Smooth muscle cell of the brain vasculature (primary cell): ENCODE measurements at regions not wholly inside any gene's neighbourhood (a gene's known extent, or its start where the extent isn't known, plus 50 kb on each side); places are given as distances from the start of the nearest gene placed in this dataset.
"Not testable (repeated sequence)": the region's sequence is repeated elsewhere in the genome, so short reads cannot be mapped to it uniquely, and the experiment has no call there.

ENCODE experiments used
- DNase-seq: peaks from one replicate; pipeline ENCODE4 v3.0.0-alpha.2; 2012; ENCODE audit warnings: low read depth, low spot score

DNA sequence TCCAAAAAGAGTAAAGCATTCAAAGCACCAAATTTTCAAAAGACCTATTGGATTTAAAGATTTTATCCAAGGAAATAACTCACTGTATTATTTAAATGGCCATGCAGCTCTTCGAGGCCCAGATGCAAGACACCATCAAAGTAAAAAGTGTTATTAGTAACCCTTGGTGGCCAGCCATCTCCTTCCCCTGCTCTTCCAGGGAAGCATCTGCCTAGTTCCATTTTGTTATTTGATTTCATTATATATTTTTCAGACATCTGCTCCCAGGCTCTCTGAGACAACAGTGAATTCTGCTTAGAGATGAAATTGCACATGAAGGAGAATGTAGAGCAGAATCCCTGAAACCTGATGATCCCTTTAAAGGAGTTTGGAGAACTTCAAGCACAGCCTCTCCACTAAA is 252.3 kb upstream of the TBX18 start:
- DNase-seq: no peak

DNA sequence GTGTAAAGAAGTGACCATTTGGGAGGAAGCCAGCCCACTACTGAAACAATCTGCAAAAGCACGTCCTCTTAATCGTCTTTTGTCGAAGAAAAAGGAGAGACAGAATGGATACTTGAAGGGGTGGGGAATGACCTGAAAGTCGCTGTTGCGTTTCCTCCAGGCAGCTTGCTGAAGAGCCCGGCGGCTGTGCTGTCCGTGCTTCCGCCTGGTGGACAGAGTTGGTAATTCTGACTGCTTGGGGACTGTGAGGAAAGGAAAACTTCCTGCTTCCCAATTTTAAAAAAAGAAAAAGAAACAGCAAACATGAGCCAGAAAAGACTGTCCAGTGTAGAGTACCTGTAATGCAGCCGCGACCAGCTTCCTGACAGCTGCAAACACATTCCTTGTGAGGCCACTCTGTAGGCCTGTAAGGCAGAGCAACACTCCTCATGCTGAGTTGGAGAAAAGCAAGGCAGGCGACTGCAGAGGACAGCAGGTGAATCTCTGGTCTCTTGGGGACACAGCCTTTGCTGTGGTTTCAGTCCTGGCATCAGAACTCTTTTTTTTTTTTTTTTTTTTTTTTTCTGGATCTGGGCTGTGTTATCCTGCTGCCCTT is 251.1 kb upstream of the TBX18 start:
- DNase-seq: peak; percentile 72

DNA sequence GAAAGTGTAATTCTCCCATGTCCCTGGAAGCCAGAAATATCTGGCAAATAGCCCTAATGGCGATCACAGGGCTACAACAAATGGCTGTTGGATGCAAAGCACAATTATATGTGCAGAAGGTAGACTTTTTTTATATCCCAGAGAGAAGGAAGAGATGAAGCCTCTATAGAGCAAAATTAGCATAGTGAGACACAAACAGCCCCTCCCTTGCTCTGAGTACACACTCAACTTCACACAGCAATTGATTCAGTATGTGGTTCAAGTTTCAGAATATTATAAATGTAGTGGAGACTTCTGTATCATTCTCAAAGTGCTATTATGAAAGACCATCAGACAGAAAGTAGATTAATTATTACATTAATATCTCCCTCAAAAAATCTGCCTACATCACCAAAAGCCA is 246.5 kb upstream of the TBX18 start:
- no peak for DNase-seq

DNA sequence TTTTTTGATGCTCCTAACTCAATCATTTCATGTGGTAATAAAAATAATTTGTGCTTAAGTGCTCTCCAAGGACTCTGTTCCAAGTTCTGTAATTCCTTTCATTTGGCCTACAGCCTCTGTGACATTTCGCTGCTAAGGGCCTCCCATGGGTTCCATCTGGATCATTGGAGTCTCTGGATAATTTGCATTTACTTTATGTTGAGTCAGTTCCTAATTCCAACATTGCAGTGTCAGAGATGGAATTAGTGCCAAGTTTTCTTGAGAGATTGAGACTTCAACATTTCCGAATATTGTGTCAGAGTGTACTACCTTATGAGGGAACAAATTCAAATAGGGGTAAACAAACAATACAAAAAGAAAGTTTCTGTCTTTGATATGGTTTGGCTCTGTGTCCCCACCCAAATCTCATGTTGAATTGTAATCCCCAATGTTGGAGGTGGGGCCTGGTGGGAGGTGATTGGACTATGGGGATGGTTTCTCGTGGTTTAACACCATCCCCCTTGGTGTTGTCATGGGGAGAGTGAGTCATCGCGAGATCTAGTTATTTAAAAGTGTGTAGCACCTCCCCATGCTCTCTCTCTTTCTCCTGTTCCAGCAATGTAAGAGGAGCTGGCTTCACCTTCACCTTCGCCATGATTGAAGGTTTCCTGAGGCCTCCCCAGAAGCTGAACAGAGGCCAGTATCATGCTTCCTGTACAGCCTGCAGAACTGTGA is 244.1 kb upstream of the TBX18 start:
- no peak for DNase-seq

GRCh38 chr6:85006362-85006761 is 242.0 kb upstream of the TBX18 start:
- DNase-seq: peak; percentile 67

DNA sequence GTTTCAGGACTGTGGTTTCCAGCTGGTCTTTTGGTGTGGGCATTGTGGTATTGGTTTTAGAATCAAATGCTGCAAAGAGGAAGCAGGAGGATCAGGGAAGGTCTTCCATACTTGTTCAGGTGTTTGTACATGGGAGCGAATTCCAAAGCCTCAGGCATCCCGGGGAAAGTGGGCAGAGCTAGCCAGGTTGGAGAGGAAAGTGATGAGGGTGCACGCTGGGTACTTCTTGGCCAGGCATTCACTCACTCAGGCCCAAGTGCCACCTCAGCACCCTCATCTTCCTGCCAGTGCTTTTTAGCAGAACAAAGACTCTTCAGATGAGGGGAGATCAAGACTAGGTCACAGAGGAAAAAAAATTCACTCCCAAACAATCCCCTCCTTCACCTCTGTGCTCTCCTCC is 241.1 kb upstream of the TBX18 start:
- no peak for DNase-seq

DNA sequence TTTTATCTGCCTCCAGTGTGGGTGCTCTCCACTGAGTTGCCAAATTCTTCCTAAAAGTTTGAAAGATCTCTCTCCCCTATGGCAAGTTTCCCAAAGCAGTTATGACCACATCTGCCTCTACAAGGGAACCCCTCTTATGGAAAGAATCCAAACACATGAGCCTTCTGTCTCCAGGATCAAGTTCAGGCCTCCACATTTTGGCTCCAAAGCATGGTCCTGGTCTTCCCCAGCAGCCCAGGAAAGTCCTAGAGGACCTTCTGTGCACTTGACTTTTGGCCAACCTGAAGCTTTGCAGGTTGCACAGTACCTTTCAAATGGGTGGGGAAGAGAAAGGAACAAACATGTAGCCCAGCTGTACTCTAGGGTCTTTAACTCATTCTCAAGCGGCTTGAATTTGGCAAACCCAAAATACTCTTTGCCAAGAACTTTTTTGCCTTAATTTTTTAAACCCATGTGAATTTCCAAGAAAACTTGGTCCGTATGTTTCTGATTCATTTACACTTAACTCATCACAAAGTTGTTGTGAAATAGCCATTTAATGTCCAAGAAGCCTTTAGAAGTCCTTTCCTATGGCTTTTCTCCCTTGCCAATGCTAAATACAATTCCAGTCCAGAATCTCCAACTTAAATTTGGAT is 240.1 kb upstream of the TBX18 start:
- no peak for DNase-seq

- no peak for DNase-seq
These were observed 238.4 kb upstream of the TBX18 start for GRCh38 chr6:85002847-85003246.

- no peak for DNase-seq
These were observed 235.6 kb upstream of the TBX18 start for GRCh38 chr6:85000001-85000400.

GRCh38 chr6:84998223-84998622 is 233.8 kb upstream of the TBX18 start:
- DNase-seq: no peak

- not testable (repeated sequence) for DNase-seq
These were observed 224.4 kb upstream of the TBX18 start for GRCh38 chr6:84988766-84989165.

- DNase-seq: not testable (repeated sequence)
These were observed 221.1 kb upstream of the TBX18 start for GRCh38 chr6:84985490-84985889.

DNA sequence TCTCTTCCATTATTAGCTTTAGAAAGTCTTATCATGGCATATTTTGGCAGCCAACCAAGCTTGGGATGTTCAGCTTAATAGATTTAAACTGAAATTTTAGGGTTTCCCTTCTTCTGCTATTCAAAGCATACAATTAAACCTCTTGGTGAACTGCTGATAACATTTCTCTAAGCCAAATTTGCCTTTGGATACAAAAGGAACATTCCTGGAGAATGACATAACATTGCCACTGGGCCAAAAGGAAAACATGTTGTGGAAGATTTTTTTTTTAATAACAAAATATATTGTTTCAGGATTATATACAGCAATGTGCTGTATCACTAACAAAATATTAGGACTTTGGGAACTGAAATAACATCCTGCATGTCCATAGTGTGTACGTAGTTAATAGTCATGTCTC is 215.1 kb upstream of the TBX18 start:
- DNase-seq: peak; percentile 36

GRCh38 chr6:84977363-84977705 is 212.9 kb upstream of the TBX18 start:
- DNase-seq: no peak

DNA sequence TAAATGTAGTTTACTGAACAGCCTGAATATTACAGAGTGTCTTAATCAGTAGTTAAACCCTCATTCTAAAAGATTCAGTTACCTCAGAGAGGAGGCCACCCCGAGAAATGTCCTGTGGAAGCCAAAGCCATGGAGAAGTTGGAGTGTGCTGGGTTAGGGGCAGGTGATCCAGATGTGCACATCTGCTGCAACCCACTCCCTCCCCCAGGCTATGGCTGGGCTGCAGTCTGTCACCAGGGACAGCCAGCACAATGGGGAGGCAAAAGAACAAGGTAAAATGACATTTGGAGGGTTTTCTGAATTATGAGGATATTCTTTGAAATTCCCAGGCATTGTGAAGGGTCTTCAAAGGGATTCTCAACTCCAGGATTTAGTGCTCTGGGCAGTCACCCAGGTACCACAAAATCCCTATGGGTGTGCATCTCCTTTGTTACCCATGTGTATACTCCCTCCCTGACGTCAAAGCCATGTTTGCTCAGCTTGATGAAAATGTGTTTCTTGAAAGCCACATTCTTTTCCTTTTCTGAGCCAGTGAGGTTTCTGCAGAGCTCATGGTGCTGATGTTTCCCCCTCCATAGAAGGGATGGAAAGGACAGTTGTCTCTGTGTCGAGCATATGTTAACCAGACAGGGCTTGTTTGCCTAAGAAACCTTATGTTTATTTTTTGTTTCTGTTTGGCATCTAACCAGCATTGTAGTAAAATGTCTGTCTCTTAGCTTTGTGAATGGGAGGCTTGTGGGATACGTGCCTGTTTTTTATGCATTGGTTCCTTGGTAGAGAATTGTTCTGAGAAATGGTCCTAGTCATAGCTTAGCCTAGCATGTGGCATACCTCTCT is 212.3 kb upstream of the TBX18 start:
- peak; percentile 71 for DNase-seq

GRCh38 chr6:84975316-84975715 is 210.9 kb upstream of the TBX18 start:
- no peak for DNase-seq

GRCh38 chr6:84973606-84974005 is 209.2 kb upstream of the TBX18 start:
- no peak for DNase-seq

DNA sequence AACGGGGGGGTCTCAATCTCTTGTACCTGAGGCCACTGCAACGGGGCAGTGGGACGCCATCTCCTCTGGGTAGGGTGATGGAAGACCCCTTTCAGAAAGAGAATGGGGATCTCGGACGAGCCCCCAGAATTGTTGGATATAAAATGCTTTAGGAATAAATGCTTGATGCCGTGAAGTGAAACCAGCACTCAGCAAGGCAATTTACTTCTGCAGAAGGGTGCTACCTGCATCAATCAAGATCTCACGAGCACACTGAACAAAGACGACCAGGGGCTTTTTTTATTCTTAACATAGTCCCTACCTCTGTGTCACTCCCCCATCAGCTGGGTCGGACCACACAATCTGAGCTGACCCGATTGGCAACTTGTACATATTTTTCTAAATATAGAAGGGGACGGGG is 203.6 kb upstream of the TBX18 start:
- no peak for DNase-seq

GRCh38 chr6:84967389-84967788 is 203.0 kb upstream of the TBX18 start:
- no peak for DNase-seq

DNA sequence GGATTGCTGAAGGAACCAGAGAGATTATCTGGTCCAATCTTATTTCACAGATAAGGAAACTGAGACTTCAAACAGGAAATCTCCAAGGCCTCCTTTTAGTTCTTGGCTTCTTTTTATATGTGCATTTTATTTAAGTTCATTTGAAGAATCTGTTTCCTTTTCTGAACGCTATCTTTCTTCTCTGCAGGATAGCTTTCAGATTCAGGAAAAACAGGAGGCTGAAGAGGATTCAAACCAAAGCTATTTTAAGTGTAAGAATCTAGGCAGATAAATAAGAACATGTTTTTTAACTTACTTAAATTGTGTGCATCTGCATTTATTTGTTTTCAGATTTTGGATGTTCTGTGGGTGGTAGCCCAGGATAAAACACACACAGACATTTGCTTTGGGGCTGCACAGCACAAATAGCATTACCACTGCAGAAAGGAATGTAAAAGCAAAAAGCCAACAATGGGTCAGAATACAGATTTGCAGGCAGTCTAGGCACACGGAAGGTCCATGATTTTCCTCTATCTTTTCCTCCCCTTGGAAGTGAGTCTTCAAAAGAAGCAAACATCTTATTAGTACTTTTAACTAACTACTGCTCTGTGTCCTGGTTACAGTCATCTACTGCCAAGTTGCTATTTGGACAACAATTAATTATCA is 188.8 kb upstream of the TBX18 start:
- peak; percentile 10 for DNase-seq

GRCh38 chr6:84944926-84945325 is 180.5 kb upstream of the TBX18 start:
- DNase-seq: not testable (repeated sequence)

DNA sequence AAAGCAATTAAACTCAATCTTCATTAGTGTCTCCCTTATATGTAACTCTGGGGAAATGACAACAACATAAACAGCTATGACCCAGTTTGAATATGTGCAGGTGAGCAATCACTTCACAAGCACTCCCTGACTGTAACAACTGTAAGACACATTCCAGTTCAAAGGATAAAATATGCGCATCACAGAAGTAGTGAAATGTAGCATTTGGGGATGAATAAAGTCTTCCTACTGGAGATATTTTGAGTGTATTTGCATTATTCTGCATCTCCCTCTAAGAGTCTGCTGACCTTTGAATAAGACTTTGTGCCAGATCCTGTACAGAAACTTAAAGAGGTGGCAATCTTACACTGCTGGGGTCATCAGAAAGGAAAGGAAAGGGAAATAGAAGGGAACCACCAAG is 179.5 kb upstream of the TBX18 start:
- DNase-seq: no peak
